A549 (cell line): ENCODE measurements at regions not wholly inside any gene's neighbourhood (a gene's known extent, or its start where the extent isn't known, plus 50 kb on each side); places are given as distances from the start of the nearest gene placed in this dataset.

Experiments used
- EP300 ChIP-seq, 2 experiments: fragments of >200 bp; sonication (Bioruptor Twin); formaldehyde crosslinking; IDR thresholded peaks; 2 replicates in 1 of 2; 3 replicates in 1 of 2; pipeline ENCODE4 v1.6.1; 2016 to 2017
- HOXA7 ChIP-seq: fragments of 250-450 bp; sonication (Bioruptor Pico); IDR thresholded peaks from 2 replicates; pipeline ENCODE4 v1.5.0; 2020; ENCODE audit warnings: mild to moderate bottlenecking, moderate library complexity
- JUN ChIP-seq, 2 experiments: fragments of >200 bp; sonication (Bioruptor Twin); formaldehyde crosslinking; IDR thresholded peaks; 2 replicates in 1 of 2; 3 replicates in 1 of 2; pipeline ENCODE4 v1.6.1; 2016 to 2017
- KDM5A ChIP-seq: fragments of 200-600 bp; sonication (generic); IDR thresholded peaks from 2 replicates; pipeline ENCODE4 v1.6.1; 2016; ENCODE audit warnings: antibody characterized with exemption, mild to moderate bottlenecking
- POLR2A ChIP-seq: IDR thresholded peaks from 2 replicates; pipeline ENCODE4 v1.6.1; 2012; ENCODE audit warnings: mild to moderate bottlenecking, low read length
- RAD21 ChIP-seq, 2 experiments: fragments of >200 bp in 1 of 2; sonication (Bioruptor Twin) in 1 of 2; formaldehyde crosslinking in 1 of 2; IDR thresholded peaks in 1 of 2; conservative IDR thresholded peaks in 1 of 2; 2 replicates in 1 of 2; 3 replicates in 1 of 2; pipeline ENCODE4 v1.6.1; 2012 to 2018; ENCODE audit warnings: inconsistent platforms in 1 of 2
- RARB ChIP-seq: fragments of 250-450 bp; sonication (Bioruptor Pico); IDR thresholded peaks from 2 replicates; pipeline ENCODE4 v1.8.0; 2021; ENCODE audit warnings: mild to moderate bottlenecking, moderate library complexity
- REST ChIP-seq: fragments of 200-600 bp; sonication (generic); IDR thresholded peaks from 2 replicates; pipeline ENCODE4 v1.6.1; 2016; ENCODE audit warnings: antibody characterized with exemption, mild to moderate bottlenecking, moderate library complexity
- RFX5 ChIP-seq: fragments of 450-650 bp; IDR thresholded peaks from 2 replicates; pipeline ENCODE4 v1.7.1; 2014; ENCODE audit warnings: antibody characterized with exemption, mild to moderate bottlenecking, moderate library complexity
- ZC3H11A ChIP-seq: fragments of 450-650 bp; IDR thresholded peaks from 2 replicates; pipeline ENCODE4 v1.6.1; 2014; ENCODE audit warnings: antibody characterized with exemption, mild to moderate bottlenecking
- TF ChIP-seq, protein P1 (sequence below): fragments of >200 bp; sonication (Bioruptor Twin); formaldehyde crosslinking; IDR thresholded peaks from 3 replicates; pipeline ENCODE4 v1.5.1; 2016

DNA sequence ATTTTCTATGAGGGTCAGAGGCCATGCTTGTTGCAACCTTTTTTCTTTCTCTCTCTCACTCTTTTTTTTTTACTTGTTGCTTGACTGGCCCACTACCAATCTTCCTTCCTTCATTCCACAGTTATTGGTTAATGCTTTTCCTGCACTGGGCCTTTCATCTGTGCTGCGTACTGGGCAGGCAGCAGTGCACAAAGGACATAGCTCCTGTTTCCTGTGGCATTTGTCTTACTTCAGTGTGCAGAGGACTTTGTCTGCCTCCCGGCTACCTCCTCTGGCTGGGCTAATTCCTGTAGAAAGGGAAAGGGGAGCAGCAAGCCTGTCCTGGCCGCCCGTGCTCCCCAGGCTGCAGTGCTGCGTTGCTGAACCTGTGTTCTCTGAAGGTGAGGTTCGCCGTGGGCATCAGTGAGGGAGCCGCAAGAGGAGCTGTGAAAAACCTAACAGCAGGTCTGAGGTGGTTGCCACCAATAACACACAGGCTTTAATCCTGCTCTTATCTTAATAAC is 93.7 kb upstream of the RGMA start:
- TF ChIP-seq, protein P1, sequence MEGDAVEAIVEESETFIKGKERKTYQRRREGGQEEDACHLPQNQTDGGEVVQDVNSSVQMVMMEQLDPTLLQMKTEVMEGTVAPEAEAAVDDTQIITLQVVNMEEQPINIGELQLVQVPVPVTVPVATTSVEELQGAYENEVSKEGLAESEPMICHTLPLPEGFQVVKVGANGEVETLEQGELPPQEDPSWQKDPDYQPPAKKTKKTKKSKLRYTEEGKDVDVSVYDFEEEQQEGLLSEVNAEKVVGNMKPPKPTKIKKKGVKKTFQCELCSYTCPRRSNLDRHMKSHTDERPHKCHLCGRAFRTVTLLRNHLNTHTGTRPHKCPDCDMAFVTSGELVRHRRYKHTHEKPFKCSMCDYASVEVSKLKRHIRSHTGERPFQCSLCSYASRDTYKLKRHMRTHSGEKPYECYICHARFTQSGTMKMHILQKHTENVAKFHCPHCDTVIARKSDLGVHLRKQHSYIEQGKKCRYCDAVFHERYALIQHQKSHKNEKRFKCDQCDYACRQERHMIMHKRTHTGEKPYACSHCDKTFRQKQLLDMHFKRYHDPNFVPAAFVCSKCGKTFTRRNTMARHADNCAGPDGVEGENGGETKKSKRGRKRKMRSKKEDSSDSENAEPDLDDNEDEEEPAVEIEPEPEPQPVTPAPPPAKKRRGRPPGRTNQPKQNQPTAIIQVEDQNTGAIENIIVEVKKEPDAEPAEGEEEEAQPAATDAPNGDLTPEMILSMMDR, result no peak
- TF ChIP-seq KDM5A (no peak), JUN (IDR thresholded peaks at IDR 0.05) (no peak), RARB (no peak), HOXA7 (CRISPR knock-in tag) (no peak), ZC3H11A (no peak), RAD21 (conservative IDR thresholded peaks at IDR 0.05 in 1 of 2, IDR thresholded peaks at IDR 0.05 in 1 of 2) (no peak), EP300 (IDR thresholded peaks at IDR 0.05) (no peak), RFX5 (no peak), REST (no peak), POLR2A (no peak)
